ENCODE measurements at regions not wholly inside any gene's neighbourhood (a gene's known extent, or its start where the extent isn't known, plus 50 kb on each side); places are given as distances from the start of the nearest gene placed in this dataset.

GRCh38 chr12:87121896-87122295 lies 865.7 kb upstream of the MGAT4C start:
- Mint-ChIP-seq H3K27ac (no peak overlapping the region), H3K4me3 (no peak overlapping the region), H3K27me3 (ENCODE audit: insufficient read depth, low read depth) (no peaks in the 10 kb centered on the region), H3K9me3 (no peaks in the 10 kb centered on the region), H3K36me3 (no peaks in the 10 kb centered on the region), H3K4me1 (no peaks in the 10 kb centered on the region)
- Histone ChIP-seq H3K4me2 (no peak overlapping the region), H3K4me1 (no peaks in the 10 kb centered on the region), H3K79me2 (ENCODE audit: low read depth) (no peaks in the 10 kb centered on the region), H3F3A (ENCODE audit: low read depth) (no peaks in the 10 kb centered on the region), H3K27me3 (no peaks in the 10 kb centered on the region), H3K9me3 (ENCODE audit: low read depth) (no peaks in the 10 kb centered on the region), H3K9ac (no peak overlapping the region), H4K20me1 (ENCODE audit: low read depth) (no peaks in the 10 kb centered on the region), H3K36me3 (no peaks in the 10 kb centered on the region), H3K4me3 (no peak overlapping the region), H3K27ac (no peak overlapping the region), H2AFZ (replicated peaks) (peak overlapping the region; percentile 40)
- no peak for DNase-seq (ENCODE audit: low spot score)
- no peak for TF ChIP-seq EZH2 (IDR thresholded peaks at IDR 0.05)
- TF ChIP-seq CTCF (IDR thresholded peaks at IDR 0.05) = no peak
- no peak for TF ChIP-seq EZH2phosphoT487 (IDR thresholded peaks at IDR 0.05)

GRCh38 chr12:87120440-87120839 lies 864.2 kb upstream of the MGAT4C start:
- no peaks in the 10 kb centered on the region for H3K4me1 Mint-ChIP-seq
- H3K4me3 ChIP-seq = no peak overlapping the region
- no peak overlapping the region for H3K27ac ChIP-seq
- H3K27me3 Mint-ChIP-seq (ENCODE audit: insufficient read depth, low read depth) = no peaks in the 10 kb centered on the region
- H3K36me3 ChIP-seq = no peaks in the 10 kb centered on the region
- no peaks in the 10 kb centered on the region for H3K9me3 Mint-ChIP-seq
- H3K27me3 ChIP-seq = no peaks in the 10 kb centered on the region
- no peaks in the 10 kb centered on the region for H3F3A ChIP-seq (ENCODE audit: low read depth)
- H4K20me1 ChIP-seq (ENCODE audit: low read depth) = no peaks in the 10 kb centered on the region
- H3K4me2 ChIP-seq = no peak overlapping the region
- H3K27ac Mint-ChIP-seq = no peak overlapping the region
- no peaks in the 10 kb centered on the region for H3K4me1 ChIP-seq
- no peak overlapping the region for H3K9ac ChIP-seq
- H2AFZ ChIP-seq (replicated peaks) = no peak overlapping the region
- no peaks in the 10 kb centered on the region for H3K36me3 Mint-ChIP-seq
- H3K9me3 ChIP-seq (ENCODE audit: low read depth) = no peaks in the 10 kb centered on the region
- H3K4me3 Mint-ChIP-seq = no peak overlapping the region
- no peaks in the 10 kb centered on the region for H3K79me2 ChIP-seq (ENCODE audit: low read depth)
- no peak for DNase-seq (ENCODE audit: low spot score)
- no peak for TF ChIP-seq EZH2 (IDR thresholded peaks at IDR 0.05)
- no peak for TF ChIP-seq EZH2phosphoT487 (IDR thresholded peaks at IDR 0.05)
- TF ChIP-seq CTCF (IDR thresholded peaks at IDR 0.05) = no peak

- H3K27ac ChIP-seq = no peak overlapping the region
- no peak overlapping the region for H3K4me2 ChIP-seq
- Mint-ChIP-seq H3K4me3 (no peak overlapping the region), H3K36me3 (no peaks in the 10 kb centered on the region), H3K4me1 (no peaks in the 10 kb centered on the region), H3K27me3 (ENCODE audit: insufficient read depth, low read depth) (no peaks in the 10 kb centered on the region), H3K27ac (no peak overlapping the region), H3K9me3 (no peaks in the 10 kb centered on the region)
- H3F3A ChIP-seq (ENCODE audit: low read depth) = no peaks in the 10 kb centered on the region
- no peak overlapping the region for H3K4me3 ChIP-seq
- H2AFZ ChIP-seq (replicated peaks) = no peak overlapping the region
- TF ChIP-seq EZH2 (IDR thresholded peaks at IDR 0.05) = no peak
- TF ChIP-seq EZH2phosphoT487 (IDR thresholded peaks at IDR 0.05) = no peak
- TF ChIP-seq CTCF (IDR thresholded peaks at IDR 0.05) = no peak
- no peak for DNase-seq (ENCODE audit: low spot score)
- no peaks in the 10 kb centered on the region for H3K4me1 ChIP-seq
- no peaks in the 10 kb centered on the region for H3K27me3 ChIP-seq
- no peaks in the 10 kb centered on the region for H3K9me3 ChIP-seq (ENCODE audit: low read depth)
- no peak overlapping the region for H3K9ac ChIP-seq
- H3K79me2 ChIP-seq (ENCODE audit: low read depth) = no peaks in the 10 kb centered on the region
- H3K36me3 ChIP-seq = no peaks in the 10 kb centered on the region
- H4K20me1 ChIP-seq (ENCODE audit: low read depth) = no peaks in the 10 kb centered on the region
These were observed 863.5 kb upstream of the MGAT4C start for GRCh38 chr12:87119713-87120112.

GRCh38 chr12:87117526-87117925 lies 861.3 kb upstream of the MGAT4C start:
- DNase-seq (ENCODE audit: low spot score) = no peak
- no peak overlapping the region for H2AFZ ChIP-seq (replicated peaks)
- TF ChIP-seq EZH2phosphoT487 (IDR thresholded peaks at IDR 0.05) (no peak), EZH2 (IDR thresholded peaks at IDR 0.05) (no peak), CTCF (IDR thresholded peaks at IDR 0.05) (no peak)
- H3K4me2 ChIP-seq = no peak overlapping the region
- no peak overlapping the region for H3K27ac ChIP-seq
- Mint-ChIP-seq H3K27ac (no peak overlapping the region), H3K4me1 (no peaks in the 10 kb centered on the region), H3K36me3 (no peaks in the 10 kb centered on the region), H3K4me3 (no peak overlapping the region), H3K27me3 (ENCODE audit: insufficient read depth, low read depth) (no peaks in the 10 kb centered on the region), H3K9me3 (no peaks in the 10 kb centered on the region)
- no peaks in the 10 kb centered on the region for H3K4me1 ChIP-seq
- H3K36me3 ChIP-seq = no peaks in the 10 kb centered on the region
- no peak overlapping the region for H3K9ac ChIP-seq
- H4K20me1 ChIP-seq (ENCODE audit: low read depth) = no peaks in the 10 kb centered on the region
- no peaks in the 10 kb centered on the region for H3K9me3 ChIP-seq (ENCODE audit: low read depth)
- H3F3A ChIP-seq (ENCODE audit: low read depth) = no peaks in the 10 kb centered on the region
- no peaks in the 10 kb centered on the region for H3K27me3 ChIP-seq
- H3K4me3 ChIP-seq = no peak overlapping the region
- H3K79me2 ChIP-seq (ENCODE audit: low read depth) = no peaks in the 10 kb centered on the region
